Thoracic aorta (tissue), 2 donors: ENCODE measurements at regions not wholly inside any gene's neighbourhood (a gene's known extent, or its start where the extent isn't known, plus 50 kb on each side); places are given as distances from the start of the nearest gene placed in this dataset.

Source experiments
- ATAC-seq: fragments of 150-250 bp; one replicate; pipeline ENCODE4 v1.8.0; 2017; ENCODE audit warnings: low read depth; ENCODE audit not compliant: insufficient number of reproducible peaks, low FRiP score
- DNase-seq: peaks from one replicate; pipeline ENCODE4 v3.0.0-alpha.2; 2020; ENCODE audit warnings: low spot score
- H3K27ac ChIP-seq, 2 donors: fragments of 200-600 bp; sonication (generic); 1 replicate in 1 of 2; 2 replicates in 1 of 2; pipeline ENCODE4 v1.5.1; 2016; ENCODE audit warnings: mild to moderate bottlenecking in 2 of 2, moderate library complexity in 2 of 2
- H3K27me3 ChIP-seq: fragments of 200-600 bp; sonication (generic); replicated peaks from 2 replicates; pipeline ENCODE4 v1.6.0; 2016; ENCODE audit warnings: mild to moderate bottlenecking; ENCODE audit not compliant: insufficient read depth
- H3K36me3 ChIP-seq: fragments of 200-600 bp; sonication (generic); one replicate; pipeline ENCODE4 v1.5.1; 2016
- H3K4me1 ChIP-seq, 2 donors: fragments of 200-600 bp; sonication (generic); 1 replicate in 1 of 2; 2 replicates in 1 of 2; pipeline versions ENCODE4 v1.5.1 to v1.6.0; 2016; ENCODE audit warnings: low read depth in 2 of 2, mild to moderate bottlenecking in 1 of 2; ENCODE audit not compliant: control insufficient read depth in 1 of 2
- H3K4me3 ChIP-seq: fragments of 200-600 bp; sonication (generic); 2 replicates; pipeline ENCODE4 v1.5.1; 2016; ENCODE audit warnings: mild to moderate bottlenecking
- H3K9me3 ChIP-seq: fragments of 200-600 bp; sonication (generic); 2 replicates; pipeline ENCODE4 v1.5.1; 2016
- CTCF ChIP-seq: fragments of 200-600 bp; sonication (generic); IDR thresholded peaks from one replicate; pipeline ENCODE4 v1.5.1; 2019; ENCODE audit warnings: antibody characterized with exemption

- Histone ChIP-seq H3K27me3 (no peaks in the 10 kb centered on the region), H3K27ac (no peak overlapping the region), H3K4me1 (peaks cover 0 to 9% of the 10 kb centered on the region in 2 donors), H3K4me3 (no peak overlapping the region), H3K36me3 (no peaks in the 10 kb centered on the region), H3K9me3 (no peaks in the 10 kb centered on the region)
- TF ChIP-seq CTCF = no peak
- ATAC-seq (no peak), DNase-seq (no peak)
These were observed 52.6 kb upstream of the SOD3 start for GRCh38 chr4:24742773-24743172.

GRCh38 chr4:24743206-24743605, 52.2 kb upstream of the SOD3 start:
- Histone ChIP-seq H3K9me3 (no peaks in the 10 kb centered on the region), H3K27me3 (no peaks in the 10 kb centered on the region), H3K4me3 (no peak overlapping the region), H3K36me3 (no peaks in the 10 kb centered on the region), H3K4me1 (peaks cover 0 to 9% of the 10 kb centered on the region in 2 donors), H3K27ac (no peak overlapping the region)
- no peak for TF ChIP-seq CTCF
- ATAC-seq (no peak), DNase-seq (no peak)

- no peak for TF ChIP-seq CTCF
- DNase-seq = no peak
- H3K9me3 ChIP-seq = no peaks in the 10 kb centered on the region
- no peak overlapping the region for H3K27ac ChIP-seq
- no peaks in the 10 kb centered on the region for H3K27me3 ChIP-seq
- no peak for ATAC-seq
- H3K36me3 ChIP-seq = no peaks in the 10 kb centered on the region
- H3K4me3 ChIP-seq = no peak overlapping the region
- H3K4me1 ChIP-seq = peaks cover 0 to 9% of the 10 kb centered on the region in 2 donors
These were observed 51.4 kb upstream of the SOD3 start for GRCh38 chr4:24743927-24744326.

GRCh38 chr4:24745172-24745895, 50.0 kb upstream of the SOD3 start:
- DNase-seq = no peak
- Histone ChIP-seq H3K9me3 (no peaks in the 10 kb centered on the region), H3K4me3 (no peak overlapping the region), H3K27ac (no peak overlapping the region), H3K4me1 (peaks cover 0 to 9% of the 10 kb centered on the region in 2 donors), H3K36me3 (no peaks in the 10 kb centered on the region), H3K27me3 (no peaks in the 10 kb centered on the region)
- no peak for TF ChIP-seq CTCF
- ATAC-seq = no peak
